WI38 (cell line): ENCODE measurements at regions not wholly inside any gene's neighbourhood (a gene's known extent, or its start where the extent isn't known, plus 50 kb on each side); places are given as distances from the start of the nearest gene placed in this dataset.
A peak's percentile ranks its signal among the peaks of the same experiment; 100 is the strongest.
"Not testable (repeated sequence)": the region's sequence is repeated elsewhere in the genome, so short reads cannot be mapped to it uniquely, and the experiment has no call there.

Experiments used
- H3K4me3 ChIP-seq: 2 replicates; pipeline ENCODE4 v1.5.1; 2011; ENCODE audit warnings: low read depth, mild to moderate bottlenecking, control low read depth, low read length
- CTCF ChIP-seq: IDR thresholded peaks from 2 replicates; pipeline ENCODE4 v1.5.1; 2012; ENCODE audit warnings: low read depth, mild to moderate bottlenecking, control low read depth, low read length

- H3K4me3 ChIP-seq, result no peak overlapping the region
- no peak for TF ChIP-seq CTCF
These were observed 50.5 kb upstream of the PARP4 start for GRCh38 chr13:24563087-24563486.

- not testable (repeated sequence) for H3K4me3 ChIP-seq
These were observed 51.4 kb upstream of the PARP4 start for GRCh38 chr13:24563971-24564370.

GRCh38 chr13:24564881-24565280 is 52.3 kb upstream of the PARP4 start:
- no peak overlapping the region for H3K4me3 ChIP-seq
- TF ChIP-seq CTCF, result no peak

- H3K4me3 ChIP-seq, result not testable (repeated sequence)
These were observed 55.0 kb upstream of the PARP4 start for GRCh38 chr13:24567593-24567992.

GRCh38 chr13:24574847-24575246 is 62.3 kb upstream of the PARP4 start:
- H3K4me3 ChIP-seq, result no peak overlapping the region
- TF ChIP-seq CTCF, result no peak

GRCh38 chr13:24580315-24580714 is 67.7 kb upstream of the PARP4 start:
- H3K4me3 ChIP-seq, result not testable (repeated sequence)
- peak; percentile 50 for TF ChIP-seq CTCF

- not testable (repeated sequence) for H3K4me3 ChIP-seq
These were observed 69.0 kb upstream of the PARP4 start for GRCh38 chr13:24581578-24581977.

- H3K4me3 ChIP-seq, result not testable (repeated sequence)
These were observed 79.1 kb upstream of the PARP4 start for GRCh38 chr13:24591697-24592096.

GRCh38 chr13:24597906-24598670 is 82.1 kb upstream of the ATP12A start:
- not testable (repeated sequence) for H3K4me3 ChIP-seq

- H3K4me3 ChIP-seq, result not testable (repeated sequence)
These were observed 81.0 kb upstream of the ATP12A start for GRCh38 chr13:24599019-24599791.
